Astrocyte of the spinal cord (primary cell): ENCODE measurements at regions not wholly inside any gene's neighbourhood (a gene's known extent, or its start where the extent isn't known, plus 50 kb on each side); places are given as distances from the start of the nearest gene placed in this dataset.

ENCODE experiments used
- DNase-seq: peaks from one replicate; pipeline ENCODE4 v3.0.0; 2011; ENCODE audit warnings: low read depth, low spot score
- H3K4me3 ChIP-seq: 2 replicates; pipeline ENCODE4 v1.5.1; 2011; ENCODE audit warnings: low read depth, mild to moderate bottlenecking, low read length, moderate library complexity
- in situ Hi-C: cut with HindIII; loops from 2 replicates; pipeline ENCODE4 v1.10.0; 2017; ENCODE audit warnings: low sequenced_read_pairs
- TF ChIP-seq, protein P1 (sequence below): IDR thresholded peaks from 2 replicates; pipeline ENCODE4 v1.5.1; 2012; ENCODE audit warnings: low read depth, mild to moderate bottlenecking, low read length, inconsistent platforms

DNA sequence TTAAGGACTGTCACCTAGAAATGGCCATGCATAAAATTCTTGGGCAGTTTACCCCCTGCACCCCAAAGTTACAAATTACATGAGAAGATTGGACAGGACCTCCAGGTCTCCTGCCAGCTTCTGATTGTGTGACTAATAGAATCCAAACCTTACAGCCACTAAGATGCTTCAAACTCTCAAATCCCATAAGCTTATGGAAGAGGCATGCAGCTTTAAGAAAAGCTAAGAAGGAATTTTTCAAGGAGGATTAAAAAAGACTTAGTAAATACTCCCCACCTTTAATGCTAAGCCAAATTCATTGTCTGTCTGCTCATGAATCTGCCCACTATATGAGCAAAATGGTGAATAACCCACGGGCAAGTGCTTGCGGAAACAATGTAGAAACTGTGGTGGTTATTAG lies 86.3 kb downstream of the MAIP1 start:
- in situ Hi-C loops, result no loop called here
- TF ChIP-seq, protein P1, sequence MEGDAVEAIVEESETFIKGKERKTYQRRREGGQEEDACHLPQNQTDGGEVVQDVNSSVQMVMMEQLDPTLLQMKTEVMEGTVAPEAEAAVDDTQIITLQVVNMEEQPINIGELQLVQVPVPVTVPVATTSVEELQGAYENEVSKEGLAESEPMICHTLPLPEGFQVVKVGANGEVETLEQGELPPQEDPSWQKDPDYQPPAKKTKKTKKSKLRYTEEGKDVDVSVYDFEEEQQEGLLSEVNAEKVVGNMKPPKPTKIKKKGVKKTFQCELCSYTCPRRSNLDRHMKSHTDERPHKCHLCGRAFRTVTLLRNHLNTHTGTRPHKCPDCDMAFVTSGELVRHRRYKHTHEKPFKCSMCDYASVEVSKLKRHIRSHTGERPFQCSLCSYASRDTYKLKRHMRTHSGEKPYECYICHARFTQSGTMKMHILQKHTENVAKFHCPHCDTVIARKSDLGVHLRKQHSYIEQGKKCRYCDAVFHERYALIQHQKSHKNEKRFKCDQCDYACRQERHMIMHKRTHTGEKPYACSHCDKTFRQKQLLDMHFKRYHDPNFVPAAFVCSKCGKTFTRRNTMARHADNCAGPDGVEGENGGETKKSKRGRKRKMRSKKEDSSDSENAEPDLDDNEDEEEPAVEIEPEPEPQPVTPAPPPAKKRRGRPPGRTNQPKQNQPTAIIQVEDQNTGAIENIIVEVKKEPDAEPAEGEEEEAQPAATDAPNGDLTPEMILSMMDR, result no peak
- DNase-seq, result no peak
- no peak overlapping the region for H3K4me3 ChIP-seq

GRCh38 chr2:200042102-200042735 lies 86.8 kb downstream of the MAIP1 start:
- in situ Hi-C loops, result no loop called here
- no peak overlapping the region for H3K4me3 ChIP-seq
- TF ChIP-seq, protein P1, result no peak
- peak; percentile 72 for DNase-seq

- TF ChIP-seq, protein P1, result no peak
- no peak overlapping the region for H3K4me3 ChIP-seq
- peak; percentile 37 for DNase-seq
- in situ Hi-C loops, result no loop called here
Measured at GRCh38 chr2:200042944-200043343, 87.6 kb downstream of the MAIP1 start.

- DNase-seq, result no peak
- H3K4me3 ChIP-seq, result no peak overlapping the region
- TF ChIP-seq, protein P1, result no peak
- in situ Hi-C loops, result no loop called here
Measured at GRCh38 chr2:200044453-200044852, 89.1 kb downstream of the MAIP1 start.

DNA sequence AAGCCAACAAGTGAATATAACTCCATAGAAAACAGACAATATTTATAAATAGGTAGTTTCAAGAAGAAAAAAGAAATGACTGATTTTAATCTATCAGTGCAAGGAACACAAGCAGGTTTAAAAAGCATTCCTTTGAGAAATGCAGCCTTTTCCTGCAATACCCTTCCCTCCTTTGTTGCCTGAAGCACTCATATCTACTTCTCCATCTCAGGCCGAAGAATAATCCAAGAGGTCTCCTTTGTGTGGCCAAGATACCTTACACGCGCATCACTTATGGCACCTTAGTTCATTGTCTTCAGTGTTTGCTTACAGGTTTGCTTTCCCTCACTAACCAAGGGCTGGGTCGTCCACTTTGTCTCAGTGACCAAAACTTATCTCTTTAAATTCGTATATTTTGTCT lies 93.0 kb downstream of the MAIP1 start:
- no peak overlapping the region for H3K4me3 ChIP-seq
- TF ChIP-seq, protein P1, result no peak
- in situ Hi-C loops, result no loop called here
- no peak for DNase-seq

- no peak for DNase-seq
- no peak overlapping the region for H3K4me3 ChIP-seq
- TF ChIP-seq, protein P1, result no peak
- in situ Hi-C loops, result no loop called here
Measured at GRCh38 chr2:200049086-200049485, 93.7 kb downstream of the MAIP1 start.
